Motor neuron (in vitro differentiated cells): ENCODE measurements at regions not wholly inside any gene's neighbourhood (a gene's known extent, or its start where the extent isn't known, plus 50 kb on each side); places are given as distances from the start of the nearest gene placed in this dataset.
"Not testable (repeated sequence)": the region's sequence is repeated elsewhere in the genome, so short reads cannot be mapped to it uniquely, and the experiment has no call there.

ENCODE experiments used
- ATAC-seq, 8 experiments: fragments of 200-7000 bp; cut with Tn5 transposase; replicated peaks in 6 of 8; 2 replicates each; pipeline ENCODE4 v1.8.0; 2021; ENCODE audit warnings: mild to moderate bottlenecking in 8 of 8, moderate library complexity in 8 of 8
- H3K27ac ChIP-seq, 2 donors: fragments of 250-450 bp; sonication (Bioruptor Pico); 2 replicates each; pipeline ENCODE4 v1.9.0; 2021; ENCODE audit warnings: antibody characterized with exemption in 2 of 2, mild to moderate bottlenecking in 2 of 2, moderate library complexity in 1 of 2
- H3K4me1 ChIP-seq, 2 donors: fragments of 250-450 bp; sonication (Bioruptor Pico); replicated peaks in 1 of 2; 2 replicates each; pipeline ENCODE4 v1.6.1; 2021; ENCODE audit warnings: antibody characterized with exemption in 2 of 2, mild to moderate bottlenecking in 2 of 2, moderate library complexity in 1 of 2
- H3K4me3 ChIP-seq, 5 donors: fragments of 250-450 bp; sonication (Bioruptor Pico); 2 replicates each; pipeline ENCODE4 v1.9.0; 2021; ENCODE audit warnings: antibody characterized with exemption in 5 of 5, mild to moderate bottlenecking in 5 of 5, moderate library complexity in 4 of 5
- WGBS, 10 experiments: fragments of 450-650 bp; shearing (Covaris generic); methylation state at CpG; one replicate each; pipeline ENCODE4 v1.0.0; 2022; 5-methylcytosine and 5-hydroxymethylcytosine counted together
- in situ Hi-C, 9 experiments: fragments of 400-800 bp; cut with MboI; loops; one replicate each; pipeline ENCODE4 v1.15.0; 2021; ENCODE audit warnings: low sequenced_read_pairs in 9 of 9, low pct_unique_long_range_greater_than_20kb in 2 of 9; ENCODE audit not compliant: unreplicated experiment in 9 of 9

DNA sequence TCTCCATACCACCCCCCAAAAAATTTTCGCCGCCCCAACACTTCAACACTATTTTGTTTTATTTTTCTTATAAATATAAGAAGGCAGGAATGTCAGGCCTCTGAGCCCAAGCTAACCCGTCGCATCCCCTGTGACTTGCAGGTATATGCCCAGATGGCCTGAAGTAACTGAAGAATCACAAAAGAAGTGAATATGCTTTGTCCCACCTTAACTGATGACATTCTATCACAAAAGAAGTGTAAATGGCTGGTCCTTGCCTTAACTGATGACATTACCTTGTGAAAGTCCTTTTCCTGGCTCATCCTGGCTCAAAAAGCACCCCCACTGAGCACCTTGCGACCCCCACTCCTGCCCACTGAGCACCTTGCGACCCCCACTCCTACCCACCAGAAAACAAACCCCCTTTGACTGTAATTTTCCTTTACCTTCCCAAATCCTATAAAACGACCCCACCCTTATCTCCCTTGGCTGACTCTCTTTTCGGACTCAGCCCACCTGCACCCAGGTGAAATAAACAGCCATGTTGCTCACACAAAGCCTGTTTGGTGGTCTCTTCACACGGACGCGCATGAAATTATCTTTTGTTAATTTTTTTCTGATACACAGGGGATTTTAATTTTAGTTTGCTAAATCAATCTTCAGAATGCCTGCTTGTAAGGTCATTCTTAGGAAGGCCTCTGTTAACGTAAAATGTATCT is 87.9 kb upstream of the CCDC180 start:
- ATAC-seq, H3K4me3 ChIP-seq, H3K27ac ChIP-seq, in situ Hi-C loops, H3K4me1 ChIP-seq: not testable (repeated sequence)
- WGBS, 10 experiments = 0 to 78% (median 55%) methylated on average over 4 to 7 of the region's 12 CpGs; no CpG with 5 or more reads in 2 of the 10 experiments

DNA sequence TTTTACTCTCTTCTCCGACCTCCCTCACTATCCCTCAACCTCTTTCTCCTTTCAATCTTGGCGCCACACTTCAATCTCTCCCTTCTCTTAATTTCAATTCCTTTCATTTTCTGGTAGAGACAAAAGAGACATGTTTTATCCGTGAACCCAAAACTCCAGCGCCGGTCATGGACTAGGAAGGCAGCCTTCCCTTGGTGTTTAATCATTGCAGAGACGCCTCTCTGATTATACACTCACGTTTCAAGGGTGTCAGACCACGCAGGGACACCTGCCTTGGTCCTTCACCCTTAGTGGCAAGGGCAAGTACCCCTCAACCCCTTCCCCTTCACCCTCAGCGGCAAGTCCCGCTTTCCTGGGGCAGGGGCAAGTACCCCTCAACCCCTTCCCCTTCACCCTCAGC is 92.3 kb upstream of the CCDC180 start:
- ATAC-seq, H3K4me1 ChIP-seq, H3K27ac ChIP-seq, H3K4me3 ChIP-seq, in situ Hi-C loops: not testable (repeated sequence)
- WGBS, 10 experiments = no CpG with 5 or more reads among the region's 10 CpGs

DNA sequence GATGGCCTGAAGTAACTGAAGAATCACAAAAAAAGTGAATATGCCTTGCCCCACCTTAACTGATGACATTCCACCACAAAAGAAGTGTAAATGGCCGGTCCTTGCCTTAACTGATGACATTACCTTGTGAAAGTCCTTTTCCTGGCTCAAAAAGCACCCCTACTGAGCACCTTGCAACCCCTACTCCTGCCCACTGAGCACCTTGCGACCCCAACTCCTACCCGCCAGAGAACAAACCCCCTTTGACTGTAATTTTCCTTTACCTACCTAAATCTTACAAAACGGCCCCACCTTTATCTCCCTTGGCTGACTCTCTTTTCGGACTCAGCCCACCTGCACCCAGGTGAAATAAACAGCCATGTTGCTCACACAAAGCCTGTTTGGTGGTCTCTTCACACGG is 92.9 kb upstream of the CCDC180 start:
- in situ Hi-C loops, H3K27ac ChIP-seq, ATAC-seq, H3K4me3 ChIP-seq, H3K4me1 ChIP-seq: not testable (repeated sequence)
- WGBS, 10 experiments = 92% methylated on average over 2 of the region's 6 CpGs; no CpG with 5 or more reads in 9 of the 10 experiments

DNA sequence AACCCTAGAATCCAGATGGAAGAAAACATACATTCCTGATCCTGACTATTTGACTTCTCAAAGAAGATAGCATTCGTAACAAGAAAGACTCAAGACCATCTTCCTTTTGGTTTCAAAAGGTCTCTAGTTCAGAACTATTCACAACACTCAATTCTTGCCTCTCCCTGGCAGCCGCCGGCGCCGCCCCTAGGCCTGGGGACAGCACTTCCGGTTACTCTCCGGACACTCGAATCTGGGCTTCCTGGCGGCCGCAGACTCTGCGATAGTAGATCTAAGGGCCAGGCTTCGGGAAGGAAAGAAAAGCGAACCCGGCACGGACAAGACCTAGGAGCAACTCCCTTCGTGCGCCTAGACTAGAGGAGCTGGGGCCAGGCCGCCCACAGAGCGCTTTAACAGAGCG is 107.8 kb upstream of the CCDC180 start:
- in situ Hi-C loops, H3K27ac ChIP-seq, H3K4me1 ChIP-seq, H3K4me3 ChIP-seq: not testable (repeated sequence)
- ATAC-seq = peak in 5 of 8 experiments; percentile 33 to 47 (median 43)
- WGBS, 10 experiments = 43 to 100% (median 100%) methylated on average over 1 to 5 of the region's 20 CpGs; no CpG with 5 or more reads in 7 of the 10 experiments

DNA sequence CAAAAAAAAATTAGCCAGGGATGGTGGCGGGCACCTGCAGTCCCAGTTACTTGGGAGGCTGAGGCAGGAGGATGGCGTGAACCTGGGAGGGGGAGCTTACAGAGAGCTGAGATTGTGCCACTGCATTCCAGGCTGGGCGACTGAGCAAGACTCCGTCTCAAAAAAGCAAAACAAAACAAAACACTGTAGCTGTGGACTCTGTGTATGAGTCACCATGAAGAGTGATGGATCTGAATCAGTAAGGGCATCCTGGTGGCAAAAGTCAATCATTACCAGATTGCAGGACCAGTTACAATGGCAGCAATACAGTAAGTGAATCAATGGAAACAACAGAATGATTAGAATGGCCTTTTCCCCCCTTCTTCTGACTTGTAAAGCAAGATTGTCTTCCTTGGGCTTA is 113.7 kb upstream of the CCDC180 start:
- H3K4me3 ChIP-seq, H3K27ac ChIP-seq, in situ Hi-C loops, H3K4me1 ChIP-seq, ATAC-seq: not testable (repeated sequence)
- 42 to 92% (median 83%) methylated on average over 2 to 4 of the region's 4 CpGs; no CpG with 5 or more reads in 7 of the 10 experiments for WGBS, 10 experiments

DNA sequence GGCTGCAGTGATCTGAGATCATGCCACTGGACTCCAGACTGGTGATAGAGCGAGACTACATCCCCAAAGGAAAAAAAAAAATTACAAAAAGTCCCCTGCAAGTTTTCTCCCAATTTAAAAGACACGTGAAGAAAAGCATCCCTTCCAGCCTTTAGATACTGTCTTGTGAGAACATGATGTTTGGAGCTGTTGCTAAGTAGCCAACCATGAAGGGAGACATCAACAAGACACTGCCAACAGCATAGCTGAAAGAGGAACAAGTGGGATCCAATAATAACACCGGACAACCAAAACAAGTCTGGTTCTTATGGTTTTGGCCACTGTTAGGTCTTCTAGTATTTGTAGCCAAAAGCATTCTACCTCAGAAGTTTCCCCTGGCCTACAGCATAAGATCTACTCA is 118.9 kb upstream of the CCDC180 start:
- Histone ChIP-seq H3K27ac (no peak overlapping the region), H3K4me1 (no peaks in the 10 kb centered on the region), H3K4me3 (no peak overlapping the region)
- no peak for ATAC-seq
- WGBS, 10 experiments = 18 to 100% (median 69%) methylated on average over 1 to 3 of the region's 3 CpGs; no CpG with 5 or more reads in 2 of the 10 experiments
- in situ Hi-C loops = no loop called here

DNA sequence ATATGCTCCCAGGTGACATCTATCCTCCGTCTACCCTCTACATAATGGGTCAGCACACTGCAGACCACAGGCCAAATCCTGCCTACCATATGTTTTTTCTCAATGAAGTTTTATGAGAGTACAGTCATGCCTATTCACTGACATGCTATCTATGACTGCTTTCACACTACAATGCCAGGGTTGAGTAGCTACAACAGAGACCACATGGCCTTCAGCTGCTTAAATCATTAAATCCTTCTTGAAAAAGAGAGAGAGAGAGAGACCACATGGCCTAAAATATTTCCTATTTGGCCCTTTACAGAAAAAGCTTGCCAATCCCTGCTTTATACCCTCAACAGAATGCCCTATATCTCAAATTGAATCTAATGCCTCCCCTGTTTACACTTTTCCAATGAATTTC is 119.8 kb upstream of the CCDC180 start:
- H3K4me3 ChIP-seq, in situ Hi-C loops, H3K27ac ChIP-seq, H3K4me1 ChIP-seq, ATAC-seq: not testable (repeated sequence)
- WGBS, 10 experiments = 0 to 100% (median 35%) methylated on average over 1 of the region's 1 CpG; no CpG with 5 or more reads in 4 of the 10 experiments

DNA sequence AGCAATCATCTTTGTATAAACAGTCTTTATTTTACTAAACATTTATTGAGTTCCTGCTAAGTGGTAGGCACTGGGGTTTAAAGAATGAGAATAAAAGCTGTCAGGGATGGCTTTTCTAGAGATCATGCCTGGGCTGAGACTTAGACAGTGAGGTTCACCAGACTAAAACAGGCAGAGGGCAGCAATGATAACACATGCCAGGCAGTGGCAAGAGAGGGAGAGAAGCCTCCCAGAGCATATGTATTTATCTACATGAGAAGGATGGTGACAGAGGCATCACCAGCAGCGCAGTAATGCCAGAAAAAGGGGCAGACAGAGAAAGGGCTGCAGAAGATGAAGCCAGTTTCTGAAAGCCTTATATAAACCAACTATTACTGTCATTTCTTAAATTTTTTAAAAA is 121.0 kb upstream of the CCDC180 start:
- WGBS, 10 experiments = 0 to 100% (median 80%) methylated on average over 1 of the region's 1 CpG; no CpG with 5 or more reads in 3 of the 10 experiments
- H3K4me1 ChIP-seq = no peaks in the 10 kb centered on the region
- H3K4me3 ChIP-seq = no peak overlapping the region
- in situ Hi-C loops = no loop called here
- no peak overlapping the region for H3K27ac ChIP-seq
- ATAC-seq = no peak

DNA sequence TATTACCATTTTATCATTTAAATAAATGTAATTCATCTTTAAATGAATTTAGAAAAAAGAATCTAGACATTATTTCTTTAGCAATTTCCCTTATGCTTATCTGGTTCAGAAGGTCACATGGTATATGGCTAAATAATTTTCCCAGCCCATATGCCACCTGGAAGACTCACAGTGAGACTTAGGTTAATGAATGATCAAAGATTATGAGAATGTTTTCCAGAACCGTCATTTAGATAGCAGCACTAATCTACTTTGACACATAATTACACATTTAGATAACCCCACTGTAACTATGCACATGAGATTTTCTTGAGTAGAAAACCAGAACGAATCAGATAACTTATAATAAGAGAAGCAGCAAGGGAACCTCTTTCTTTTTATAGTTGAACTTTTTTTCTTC is 124.9 kb upstream of the CCDC180 start:
- in situ Hi-C loops, H3K4me3 ChIP-seq, H3K27ac ChIP-seq, H3K4me1 ChIP-seq, ATAC-seq: not testable (repeated sequence)
- 0 to 86% (median 50%) methylated on average over 1 to 2 of the region's 2 CpGs; no CpG with 5 or more reads in 1 of the 10 experiments for WGBS, 10 experiments

DNA sequence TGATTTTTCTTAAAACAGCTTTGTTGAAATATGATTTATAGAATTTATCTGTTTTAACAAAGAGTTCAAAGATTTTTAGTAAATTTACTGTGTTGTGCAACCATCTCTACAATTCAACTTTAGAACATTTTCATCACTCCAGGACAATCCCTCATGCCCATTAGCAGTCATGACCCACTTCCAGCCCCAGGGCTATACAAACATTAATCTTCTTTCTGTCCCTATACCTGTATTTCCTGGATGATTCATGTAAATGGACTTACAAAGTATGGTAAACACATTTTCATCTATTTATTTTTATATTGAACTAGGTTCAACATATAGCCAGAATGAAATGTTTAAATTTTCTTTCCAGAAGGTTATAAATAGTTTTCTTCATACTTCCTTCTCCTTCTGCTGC is 127.8 kb upstream of the CCDC180 start:
- ATAC-seq = no peak
- H3K4me3 ChIP-seq = no peak overlapping the region
- in situ Hi-C loops = no loop called here
- no peak overlapping the region for H3K27ac ChIP-seq
- H3K4me1 ChIP-seq = no peaks in the 10 kb centered on the region

DNA sequence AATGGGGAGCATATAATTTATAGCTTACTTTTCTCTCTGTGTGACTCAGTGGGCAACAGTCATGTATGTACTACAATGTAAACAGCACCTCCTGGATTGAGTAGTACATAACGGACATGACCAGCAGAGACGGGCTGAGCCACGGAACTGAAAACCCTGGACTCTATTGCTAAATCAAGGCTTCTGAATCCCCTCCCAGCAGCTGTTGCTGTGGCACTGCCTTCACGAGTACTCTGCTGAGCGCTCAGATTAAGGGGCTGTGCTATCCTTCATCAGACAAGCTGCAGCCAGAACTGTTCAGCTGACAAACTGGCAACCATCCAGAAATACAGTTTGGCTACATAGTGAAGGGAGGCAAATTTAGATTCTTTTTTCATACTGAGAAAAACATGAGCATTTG is 131.3 kb upstream of the CCDC180 start:
- no peaks in the 10 kb centered on the region for H3K4me1 ChIP-seq
- H3K4me3 ChIP-seq = no peak overlapping the region
- in situ Hi-C loops = no loop called here
- 28 to 100% (median 80%) methylated on average over 1 to 3 of the region's 5 CpGs; no CpG with 5 or more reads in 5 of the 10 experiments for WGBS, 10 experiments
- H3K27ac ChIP-seq = no peak overlapping the region
- peak in 6 of 8 experiments; percentile 58 to 98 (median 64) for ATAC-seq

DNA sequence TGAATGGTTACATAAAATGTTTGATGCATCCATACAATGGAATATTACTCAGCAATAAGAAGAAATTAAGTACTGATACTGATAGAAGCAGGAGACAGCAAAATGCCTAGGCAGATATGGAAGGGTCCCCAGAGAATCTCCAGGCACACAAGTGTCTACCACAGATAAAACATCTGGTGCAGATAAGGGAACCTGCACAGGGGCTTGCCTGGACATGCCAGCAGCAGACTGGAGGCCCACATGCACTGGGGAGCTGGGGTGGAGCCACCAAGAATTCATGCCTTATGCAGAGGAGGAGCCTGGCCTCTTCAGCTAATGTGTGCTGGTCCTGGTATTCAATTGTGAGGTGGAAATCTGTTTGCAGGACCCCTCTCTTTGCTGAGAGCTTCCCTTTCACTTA is 129.2 kb upstream of the CTSV start:
- peak in 7 of 8 experiments; percentile 24 to 100 (median 62) for ATAC-seq
- H3K4me1 ChIP-seq, in situ Hi-C loops, H3K4me3 ChIP-seq: not testable (repeated sequence)
- H3K27ac ChIP-seq = peak overlapping the region in 1 of 2 donors; percentile 77

DNA sequence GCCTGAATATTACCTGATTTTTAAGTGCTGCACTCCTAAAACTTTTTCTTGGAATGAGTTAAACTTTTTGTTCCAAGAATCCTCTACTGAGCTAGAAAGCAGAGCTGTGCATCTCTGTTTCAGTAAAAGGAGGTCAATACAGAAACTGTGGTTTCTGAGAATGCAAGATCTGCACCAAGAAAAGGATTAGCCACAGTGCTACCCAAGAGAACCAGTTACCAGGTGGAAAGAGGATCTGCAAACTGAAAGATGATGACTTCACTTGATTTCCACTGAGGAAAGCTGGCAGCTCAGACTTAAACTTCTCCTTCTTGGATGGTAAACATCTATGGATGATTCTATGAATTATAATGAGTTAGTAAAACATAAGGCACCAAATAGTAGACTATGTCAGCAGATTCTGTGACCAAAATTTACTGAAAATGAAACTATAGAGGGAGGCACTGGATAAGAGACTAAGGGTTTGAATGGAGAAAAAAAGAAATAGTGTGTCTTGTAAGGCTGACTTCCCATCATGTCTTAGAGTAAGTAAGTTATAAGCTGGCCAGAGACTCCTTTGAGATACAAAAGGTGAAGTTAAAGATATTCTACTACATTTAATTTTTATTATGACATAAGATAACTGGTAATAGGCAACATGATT is 127.7 kb upstream of the CTSV start:
- in situ Hi-C loops, H3K4me1 ChIP-seq, H3K27ac ChIP-seq, H3K4me3 ChIP-seq, ATAC-seq: not testable (repeated sequence)

DNA sequence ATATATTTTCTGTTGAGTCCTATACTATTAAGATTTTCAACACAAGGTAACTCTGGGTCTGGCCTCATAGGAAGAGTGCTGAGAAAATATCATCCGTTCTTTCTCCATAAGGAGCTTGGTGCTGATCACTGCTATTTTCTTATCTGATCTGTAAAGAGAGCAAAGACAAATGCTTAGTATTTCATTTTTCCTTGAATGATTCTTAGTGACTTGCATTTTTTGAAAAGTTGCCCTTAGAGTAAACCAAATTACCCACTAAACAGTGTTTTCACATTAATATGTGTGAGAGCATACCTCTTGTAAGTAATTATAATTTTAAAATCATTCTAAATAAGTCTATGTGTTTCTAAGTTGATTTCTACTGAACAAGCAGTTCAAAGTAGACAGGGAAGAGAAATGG is 121.3 kb upstream of the CTSV start:
- in situ Hi-C loops = no loop called here
- 33 to 100% (median 100%) methylated on average over 1 of the region's 1 CpG; no CpG with 5 or more reads in 1 of the 10 experiments for WGBS, 10 experiments

More for the DNA sequence above, 121.3 kb upstream of the CTSV start:
- Histone ChIP-seq H3K4me3 (no peak overlapping the region), H3K27ac (no peak overlapping the region), H3K4me1 (no peaks in the 10 kb centered on the region)
- ATAC-seq = no peak
